Esophagus muscularis mucosa (tissue), 4 donors: ENCODE measurements at regions not wholly inside any gene's neighbourhood (a gene's known extent, or its start where the extent isn't known, plus 50 kb on each side); places are given as distances from the start of the nearest gene placed in this dataset.

ENCODE experiments used
- CTCF ChIP-seq, 3 experiments: fragments of 200-600 bp in 2 of 3; fragments of 450-650 bp in 1 of 3; sonication (generic) in 2 of 3; IDR thresholded peaks; one replicate each; pipeline ENCODE4 v1.5.1; 2017 to 2019; ENCODE audit warnings: antibody characterized with exemption in 3 of 3, mild to moderate bottlenecking in 2 of 3, moderate library complexity in 1 of 3
- EP300 ChIP-seq: sonication (generic); formaldehyde crosslinking; IDR thresholded peaks from one replicate; pipeline ENCODE4 v1.6.1; 2017; ENCODE audit warnings: antibody characterized with exemption
- POLR2A ChIP-seq: fragments of 450-650 bp; IDR thresholded peaks from one replicate; pipeline ENCODE4 v1.6.1; 2017; ENCODE audit warnings: antibody characterized with exemption, moderate library complexity, mild to moderate bottlenecking, low read depth
- POLR2AphosphoS5 ChIP-seq, 2 donors: sonication (generic); formaldehyde crosslinking; IDR thresholded peaks; one replicate each; pipeline ENCODE4 v1.6.1; 2017; ENCODE audit warnings: antibody characterized with exemption in 2 of 2

GRCh38 chr2:21484643-21485042, 360.9 kb downstream of the TDRD15 start:
- TF ChIP-seq CTCF (IDR thresholded peaks at IDR 0.05) = no peak
- TF ChIP-seq POLR2AphosphoS5 (IDR thresholded peaks at IDR 0.05) = no peak
- TF ChIP-seq EP300 = no peak
- no peak for TF ChIP-seq POLR2A
